HepG2 (cell line): ENCODE measurements at regions not wholly inside any gene's neighbourhood (a gene's known extent, or its start where the extent isn't known, plus 50 kb on each side); places are given as distances from the start of the nearest gene placed in this dataset.

Source experiments
- ATAC-seq: fragments of 200-7000 bp; cut with Tn5 transposase; 3 replicates; pipeline ENCODE4 v1.9.1; 2020; ENCODE audit warnings: mild to moderate bottlenecking, moderate library complexity
- BruUV-seq: library from RNA; stranded (reverse); fragments of 400-500 nt; replicated peaks from 2 replicates; lab custom pipeline; 2021; lab: Mats Ljungman, UMichigan
- CTCF ChIA-PET: fragments of 300-600 bp; formaldehyde crosslinking; extraction: SDS; loops from one replicate; lab custom pipeline; 2021; ENCODE audit warnings: low total read pairs, inconsistent platforms, low intra/inter-chr PET ratio; lab: Yijun Ruan, JAX
- POLR2A ChIA-PET: fragments of 350-600 bp; sonication (Branson Sonifier 250); formaldehyde crosslinking; loops from one replicate; lab custom pipeline; 2020; ENCODE audit warnings: antibody characterized with exemption, inconsistent platforms; lab: Yijun Ruan, JAX
- DNase-seq: peaks from one replicate; pipeline ENCODE4 v3.0.0-alpha.2; 2015; ENCODE audit warnings: low spot score
- FAIRE-seq: peaks from 3 replicates; lab custom pipeline; 2011; peaks lifted over from hg19 to GRCh38; lab: Jason Lieb, UNC
- H2AFZ ChIP-seq: one replicate; pipeline ENCODE4 v1.6.1; 2011; ENCODE audit warnings: low read length, inconsistent platforms
- H3K27ac ChIP-seq: fragments of 300-600 bp; 3 replicates; pipeline ENCODE4 v1.8.0; 2011; ENCODE audit warnings: mixed run types, mild to moderate bottlenecking, mixed read lengths, low read length, inconsistent platforms; ENCODE audit not compliant: insufficient read depth; ENCODE audit errors: extremely low read length
- H3K27me3 ChIP-seq, 2 experiments: fragments of 200-600 bp in 1 of 2; 2 replicates in 1 of 2; 3 replicates in 1 of 2; pipeline versions ENCODE4 v1.6.0 to v1.8.0; 2011; ENCODE audit warnings: low read length in 2 of 2, mild to moderate bottlenecking in 2 of 2, moderate library complexity in 2 of 2, inconsistent platforms in 1 of 2; ENCODE audit not compliant: insufficient read depth in 2 of 2, control insufficient read depth in 1 of 2
- H3K36me3 ChIP-seq, 2 experiments: fragments of 200-600 bp in 1 of 2; replicated peaks in 1 of 2; 2 replicates in 1 of 2; 3 replicates in 1 of 2; pipeline versions ENCODE4 v1.5.1 to v1.8.0; 2011; ENCODE audit warnings: low read length in 2 of 2, inconsistent platforms in 1 of 2; ENCODE audit not compliant: insufficient read depth in 2 of 2, control insufficient read depth in 1 of 2
- H3K4me1 ChIP-seq: 2 replicates; pipeline ENCODE4 v1.5.1; 2012; ENCODE audit warnings: low read length, inconsistent platforms; ENCODE audit not compliant: insufficient read depth
- H3K4me2 ChIP-seq: 2 replicates; pipeline ENCODE4 v1.6.0; 2011; ENCODE audit warnings: low read depth, low read length, inconsistent platforms
- H3K4me3 ChIP-seq, 3 experiments: fragments of 200-600 bp in 1 of 3; sonication (generic), shearing (Covaris generic) in 1 of 3; replicated peaks in 1 of 3; 2 replicates each; pipeline ENCODE4 v1.5.1; 2011 to 2016; ENCODE audit warnings: low read length in 3 of 3, inconsistent platforms in 2 of 3, low read depth in 2 of 3, mild to moderate bottlenecking in 2 of 3, control low read depth in 1 of 3, mixed read lengths in 1 of 3; ENCODE audit not compliant: insufficient read depth in 1 of 3
- H3K79me2 ChIP-seq: one replicate; pipeline ENCODE4 v1.6.1; 2011; ENCODE audit warnings: low read length, inconsistent platforms; ENCODE audit not compliant: insufficient read depth
- H3K9ac ChIP-seq: 2 replicates; pipeline ENCODE4 v1.6.0; 2011; ENCODE audit warnings: mild to moderate bottlenecking, low read depth, low read length, inconsistent platforms; ENCODE audit not compliant: insufficient read depth
- H3K9me3 ChIP-seq: 2 replicates; pipeline ENCODE4 v1.5.1; 2012; ENCODE audit warnings: mild to moderate bottlenecking, low read length
- H4K20me1 ChIP-seq: 2 replicates; pipeline ENCODE4 v1.6.0; 2011; ENCODE audit warnings: inconsistent platforms, mild to moderate bottlenecking, low read length, moderate library complexity; ENCODE audit not compliant: insufficient read depth
- ELK4 ChIP-seq: sonication (generic); formaldehyde crosslinking; IDR thresholded peaks from 2 replicates; pipeline ENCODE4 v1.9.0; 2021; ENCODE audit warnings: missing genetic modification reagents, borderline replicate concordance
- EP300 ChIP-seq, 3 experiments: sonication (generic) in 1 of 3; formaldehyde crosslinking in 1 of 3; IDR thresholded peaks; 2 replicates each; pipeline versions ENCODE4 v1.5.1 to v1.6.1; 2011 to 2020; ENCODE audit warnings: low read depth in 2 of 3, low read length in 2 of 3, borderline replicate concordance in 1 of 3, improper control_type of control experiment in 1 of 3, mild to moderate bottlenecking in 1 of 3, missing genetic modification reagents in 1 of 3, moderate library complexity in 1 of 3
- HNRNPK ChIP-seq: fragments of 200-400 bp; formaldehyde crosslinking; IDR thresholded peaks from 2 replicates; pipeline ENCODE4 v1.6.1; 2018; ENCODE audit warnings: low read length, low read depth, moderate library complexity, mild to moderate bottlenecking; ENCODE audit not compliant: poor library complexity, severe bottlenecking
- KLF16 ChIP-seq, 2 experiments: sonication (generic) in 1 of 2; formaldehyde crosslinking in 1 of 2; IDR thresholded peaks; 2 replicates each; pipeline versions ENCODE4 v1.6.1 to v1.8.0; 2016 to 2023; ENCODE audit warnings: missing genetic modification reagents in 2 of 2, missing compliant biosample characterization in 1 of 2
- MED13 ChIP-seq: sonication (generic); formaldehyde crosslinking; IDR thresholded peaks from 2 replicates; pipeline ENCODE4 v1.5.0; 2020; ENCODE audit warnings: missing genetic modification reagents
- TCF7 ChIP-seq: sonication (generic); IDR thresholded peaks from 2 replicates; pipeline ENCODE4 v1.6.1; 2016; ENCODE audit warnings: antibody characterized with exemption, low read depth
- TSC22D2 ChIP-seq: sonication (generic); formaldehyde crosslinking; IDR thresholded peaks from 2 replicates; pipeline ENCODE4 v1.5.1; 2020; ENCODE audit warnings: missing genetic modification reagents, mild to moderate bottlenecking, borderline replicate concordance
- ZMYM3 ChIP-seq: sonication (generic); formaldehyde crosslinking; IDR thresholded peaks from 2 replicates; pipeline ENCODE4 v1.5.1; 2020; ENCODE audit warnings: mild to moderate bottlenecking, missing genetic modification reagents
- ZNF124 ChIP-seq: sonication (generic); formaldehyde crosslinking; IDR thresholded peaks from 2 replicates; pipeline ENCODE4 v1.4.0; 2020; ENCODE audit warnings: missing genetic modification reagents
- ZNF251 ChIP-seq: sonication (generic); formaldehyde crosslinking; IDR thresholded peaks from 2 replicates; pipeline ENCODE4 v1.9.0; 2021; ENCODE audit warnings: mild to moderate bottlenecking, missing genetic modification reagents
- ZNF496 ChIP-seq: sonication (generic); formaldehyde crosslinking; IDR thresholded peaks from 2 replicates; pipeline ENCODE4 v1.8.1; 2023; ENCODE audit warnings: mild to moderate bottlenecking, moderate library complexity, missing genetic modification reagents; ENCODE audit not compliant: insufficient replicate concordance
- ZNF790 ChIP-seq: sonication (generic); formaldehyde crosslinking; IDR thresholded peaks from 2 replicates; pipeline ENCODE4 v1.8.0; 2022; ENCODE audit warnings: missing genetic modification reagents, mild to moderate bottlenecking, borderline replicate concordance
- WGBS: methylation state at CpG from one replicate; pipeline ENCODE4 v1.1.6; 2017; ENCODE audit warnings: low lambda C conversion rate; 5-methylcytosine and 5-hydroxymethylcytosine counted together
- in situ Hi-C: cut with HindIII; loops from 2 replicates; pipeline ENCODE4 v1.10.0; 2017; ENCODE audit warnings: low pct_unique_long_range_greater_than_20kb; ENCODE audit not compliant: extremely low pct_ligation_motif_present
- intact Hi-C: fragments of 100-400 bp; cut with micrococcal nuclease; formaldehyde crosslinking; loops from one replicate; pipeline ENCODE4 v1.10.0; 2022; ENCODE audit not compliant: unreplicated experiment
- TF ChIP-seq, protein P1 (sequence below): sonication (generic); formaldehyde crosslinking; IDR thresholded peaks from 2 replicates; pipeline ENCODE4 v1.8.1; 2023; ENCODE audit warnings: missing genetic modification reagents, mild to moderate bottlenecking, borderline replicate concordance
- TF ChIP-seq, protein P2 (sequence below): fragments of 450-650 bp; IDR thresholded peaks from 2 replicates; pipeline ENCODE4 v1.6.1; 2017; ENCODE audit warnings: mild to moderate bottlenecking
- TF ChIP-seq, protein P3 (sequence below): sonication (generic); formaldehyde crosslinking; IDR thresholded peaks from 2 replicates; pipeline ENCODE4 v1.8.1; 2023; ENCODE audit warnings: mild to moderate bottlenecking, missing genetic modification reagents

GRCh38 chr5:89216606-89217005, 333.6 kb upstream of the MEF2C start:
- no peaks in the 10 kb centered on the region for H4K20me1 ChIP-seq
- no peak for TF ChIP-seq ZNF790 (CRISPR knock-in tag)
- no peak for TF ChIP-seq MED13 (CRISPR knock-in tag)
- no peak for TF ChIP-seq HNRNPK
- no peak for TF ChIP-seq ZNF496
- TF ChIP-seq, protein P1, sequence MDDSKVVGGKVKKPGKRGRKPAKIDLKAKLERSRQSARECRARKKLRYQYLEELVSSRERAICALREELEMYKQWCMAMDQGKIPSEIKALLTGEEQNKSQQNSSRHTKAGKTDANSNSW (CRISPR knock-in tag) = no peak
- no peak for TF ChIP-seq TCF7
- H3K27me3 ChIP-seq = no peaks in the 10 kb centered on the region
- CTCF ChIA-PET = no interaction called here
- no peak overlapping the region for H3K9ac ChIP-seq
- H3K4me3 ChIP-seq = no peak overlapping the region
- FAIRE-seq (no peak), ATAC-seq (no peak), DNase-seq (no peak)
- no TSS peak for BruUV-seq
- H3K4me2 ChIP-seq = no peak overlapping the region
- H3K36me3 ChIP-seq = no peaks in the 10 kb centered on the region
- no peak overlapping the region for H2AFZ ChIP-seq
- POLR2A ChIA-PET = no interaction called here
- H3K27ac ChIP-seq = no peak overlapping the region
- no peaks in the 10 kb centered on the region for H3K4me1 ChIP-seq
- intact Hi-C loops = no loop called here
- H3K9me3 ChIP-seq = peaks cover 31% of the 10 kb centered on the region
- WGBS = 4% methylated on average over 3 of the region's 3 CpGs
- in situ Hi-C loops = no loop called here
- no peaks in the 10 kb centered on the region for H3K79me2 ChIP-seq

GRCh38 chr5:89213573-89213972, 330.6 kb upstream of the MEF2C start:
- CTCF ChIA-PET = no interaction called here
- ATAC-seq (no peak), DNase-seq (no peak), FAIRE-seq (no peak)
- H4K20me1 ChIP-seq = no peaks in the 10 kb centered on the region
- no peak overlapping the region for H3K4me2 ChIP-seq
- intact Hi-C loops = no loop called here
- 3% methylated on average over 1 of the region's 1 CpG for WGBS
- no peak overlapping the region for H2AFZ ChIP-seq
- no peaks in the 10 kb centered on the region for H3K36me3 ChIP-seq
- H3K27me3 ChIP-seq = no peaks in the 10 kb centered on the region
- no peak overlapping the region for H3K4me3 ChIP-seq
- H3K9ac ChIP-seq = no peak overlapping the region
- H3K27ac ChIP-seq = no peak overlapping the region
- H3K79me2 ChIP-seq = no peaks in the 10 kb centered on the region
- POLR2A ChIA-PET = no interaction called here
- peaks cover 36% of the 10 kb centered on the region for H3K9me3 ChIP-seq
- no TSS peak for BruUV-seq
- H3K4me1 ChIP-seq = no peaks in the 10 kb centered on the region
- in situ Hi-C loops = no loop called here
- TF ChIP-seq, protein P2, sequence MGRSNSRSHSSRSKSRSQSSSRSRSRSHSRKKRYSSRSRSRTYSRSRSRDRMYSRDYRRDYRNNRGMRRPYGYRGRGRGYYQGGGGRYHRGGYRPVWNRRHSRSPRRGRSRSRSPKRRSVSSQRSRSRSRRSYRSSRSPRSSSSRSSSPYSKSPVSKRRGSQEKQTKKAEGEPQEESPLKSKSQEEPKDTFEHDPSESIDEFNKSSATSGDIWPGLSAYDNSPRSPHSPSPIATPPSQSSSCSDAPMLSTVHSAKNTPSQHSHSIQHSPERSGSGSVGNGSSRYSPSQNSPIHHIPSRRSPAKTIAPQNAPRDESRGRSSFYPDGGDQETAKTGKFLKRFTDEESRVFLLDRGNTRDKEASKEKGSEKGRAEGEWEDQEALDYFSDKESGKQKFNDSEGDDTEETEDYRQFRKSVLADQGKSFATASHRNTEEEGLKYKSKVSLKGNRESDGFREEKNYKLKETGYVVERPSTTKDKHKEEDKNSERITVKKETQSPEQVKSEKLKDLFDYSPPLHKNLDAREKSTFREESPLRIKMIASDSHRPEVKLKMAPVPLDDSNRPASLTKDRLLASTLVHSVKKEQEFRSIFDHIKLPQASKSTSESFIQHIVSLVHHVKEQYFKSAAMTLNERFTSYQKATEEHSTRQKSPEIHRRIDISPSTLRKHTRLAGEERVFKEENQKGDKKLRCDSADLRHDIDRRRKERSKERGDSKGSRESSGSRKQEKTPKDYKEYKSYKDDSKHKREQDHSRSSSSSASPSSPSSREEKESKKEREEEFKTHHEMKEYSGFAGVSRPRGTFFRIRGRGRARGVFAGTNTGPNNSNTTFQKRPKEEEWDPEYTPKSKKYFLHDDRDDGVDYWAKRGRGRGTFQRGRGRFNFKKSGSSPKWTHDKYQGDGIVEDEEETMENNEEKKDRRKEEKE = no peak
- TF ChIP-seq ZMYM3 (CRISPR knock-in tag) = no peak
- no peak for TF ChIP-seq TSC22D2 (CRISPR knock-in tag)
- no peak for TF ChIP-seq EP300 (IDR thresholded peaks at IDR 0.05; ENCODE audit: low read depth in 2 of 2, low read length in 2 of 2)
- no peak for TF ChIP-seq EP300 (CRISPR knock-in tag; IDR thresholded peaks at IDR 0.05; ENCODE audit: borderline replicate concordance)
- no peak for TF ChIP-seq ZNF251 (CRISPR knock-in tag)
- no peak for TF ChIP-seq ZNF124 (CRISPR knock-in tag)
- TF ChIP-seq ELK4 (CRISPR knock-in tag) = no peak
- no peak for TF ChIP-seq KLF16 (CRISPR knock-in tag; IDR thresholded peaks at IDR 0.05)
- TF ChIP-seq, protein P3, sequence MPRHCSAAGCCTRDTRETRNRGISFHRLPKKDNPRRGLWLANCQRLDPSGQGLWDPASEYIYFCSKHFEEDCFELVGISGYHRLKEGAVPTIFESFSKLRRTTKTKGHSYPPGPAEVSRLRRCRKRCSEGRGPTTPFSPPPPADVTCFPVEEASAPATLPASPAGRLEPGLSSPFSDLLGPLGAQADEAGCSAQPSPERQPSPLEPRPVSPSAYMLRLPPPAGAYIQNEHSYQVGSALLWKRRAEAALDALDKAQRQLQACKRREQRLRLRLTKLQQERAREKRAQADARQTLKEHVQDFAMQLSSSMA (CRISPR knock-in tag) = no peak
